Panc1 (cell line): ENCODE measurements at regions not wholly inside any gene's neighbourhood (a gene's known extent, or its start where the extent isn't known, plus 50 kb on each side); places are given as distances from the start of the nearest gene placed in this dataset.

Experiments used
- CTCF ChIP-seq: fragments of 450-650 bp; IDR thresholded peaks from 2 replicates; pipeline ENCODE4 v1.5.1; 2017; ENCODE audit warnings: mild to moderate bottlenecking
- POLR2AphosphoS5 ChIP-seq: IDR thresholded peaks from 2 replicates; pipeline ENCODE4 v1.6.1; 2012; ENCODE audit warnings: mild to moderate bottlenecking, low read depth, low read length, moderate library complexity
- SIN3A ChIP-seq: IDR thresholded peaks from 2 replicates; pipeline ENCODE4 v1.6.1; 2012; ENCODE audit warnings: low read depth, mild to moderate bottlenecking, low read length, moderate library complexity, borderline replicate concordance; ENCODE audit not compliant: insufficient read depth
- TCF7L2 ChIP-seq: IDR thresholded peaks from 2 replicates; pipeline ENCODE4 v1.6.1; 2011; ENCODE audit warnings: mild to moderate bottlenecking, low read depth, low read length, inconsistent platforms

- no peak for TF ChIP-seq CTCF
- TF ChIP-seq SIN3A, result no peak
- TF ChIP-seq POLR2AphosphoS5, result no peak
- TF ChIP-seq TCF7L2, result no peak
These were observed 1520.6 kb upstream of the CADM2 start for GRCh38 chr3:83438188-83438587.
